MCF 10A (cell line): ENCODE measurements at regions not wholly inside any gene's neighbourhood (a gene's known extent, or its start where the extent isn't known, plus 50 kb on each side); places are given as distances from the start of the nearest gene placed in this dataset.

Experiments
- BruUV-seq: library from RNA; stranded (reverse); fragments of 400-500 nt; replicated peaks from 2 replicates; lab custom pipeline; 2021; lab: Mats Ljungman, UMichigan
- CTCF ChIA-PET: fragments of 300-600 bp; sonication (Branson Sonifier 250); formaldehyde crosslinking; extraction: SDS; loops from one replicate; lab custom pipeline; 2021; ENCODE audit warnings: antibody characterized with exemption, inconsistent platforms; lab: Yijun Ruan, JAX
- POLR2A ChIA-PET: fragments of 300-600, 350-650 bp; sonication (Branson Sonifier 250); formaldehyde crosslinking; extraction: SDS; loops from one replicate; lab custom pipeline; 2020; ENCODE audit warnings: antibody characterized with exemption, inconsistent platforms; lab: Yijun Ruan, JAX
- DNase-seq: peaks from one replicate; pipeline ENCODE4 v3.0.0-alpha.2; 2018; ENCODE audit not compliant: unreplicated experiment
- H3K27ac Mint-ChIP-seq: one replicate; pipeline ENCODE4 v1.8.0; 2022; ENCODE audit warnings: mild to moderate bottlenecking, low read depth, mixed read lengths; ENCODE audit not compliant: unreplicated experiment
- H3K27me3 Mint-ChIP-seq: one replicate; pipeline ENCODE4 v1.8.0; 2022; ENCODE audit warnings: mixed read lengths; ENCODE audit not compliant: insufficient read depth, unreplicated experiment
- H3K36me3 Mint-ChIP-seq: one replicate; pipeline ENCODE4 v1.8.0; 2022; ENCODE audit warnings: mild to moderate bottlenecking, moderate library complexity, mixed read lengths; ENCODE audit not compliant: insufficient read depth, unreplicated experiment
- H3K4me1 Mint-ChIP-seq: one replicate; pipeline ENCODE4 v1.8.0; 2022; ENCODE audit warnings: mixed read lengths; ENCODE audit not compliant: insufficient read depth, unreplicated experiment
- H3K4me3 Mint-ChIP-seq: one replicate; pipeline ENCODE4 v1.8.0; 2022; ENCODE audit warnings: mild to moderate bottlenecking, moderate library complexity, mixed read lengths; ENCODE audit not compliant: unreplicated experiment
- H3K9me3 Mint-ChIP-seq: one replicate; pipeline ENCODE4 v1.8.0; 2022; ENCODE audit warnings: mixed read lengths; ENCODE audit not compliant: unreplicated experiment
- intact Hi-C: fragments of 100-400 bp; cut with micrococcal nuclease; formaldehyde crosslinking; loops from 2 replicates; pipeline ENCODE4 v1.14.1; 2022
- TF ChIP-seq, protein P1 (sequence below): fragments of 200-600 bp; IDR thresholded peaks from one replicate; pipeline ENCODE4 v1.8.0; 2022; ENCODE audit warnings: antibody characterized with exemption, mild to moderate bottlenecking; ENCODE audit not compliant: unreplicated experiment

GRCh38 chr2:120421830-120422175, 75.9 kb downstream of the INHBB start:
- intact Hi-C loops: no loop called here
- POLR2A ChIA-PET: no interaction called here
- CTCF ChIA-PET: no interaction called here
- Mint-ChIP-seq H3K4me3 (no peak overlapping the region), H3K9me3 (no peaks in the 10 kb centered on the region), H3K4me1 (no peaks in the 10 kb centered on the region), H3K27ac (no peak overlapping the region), H3K36me3 (no peaks in the 10 kb centered on the region), H3K27me3 (peaks cover 58% of the 10 kb centered on the region)
- TF ChIP-seq, protein P1, sequence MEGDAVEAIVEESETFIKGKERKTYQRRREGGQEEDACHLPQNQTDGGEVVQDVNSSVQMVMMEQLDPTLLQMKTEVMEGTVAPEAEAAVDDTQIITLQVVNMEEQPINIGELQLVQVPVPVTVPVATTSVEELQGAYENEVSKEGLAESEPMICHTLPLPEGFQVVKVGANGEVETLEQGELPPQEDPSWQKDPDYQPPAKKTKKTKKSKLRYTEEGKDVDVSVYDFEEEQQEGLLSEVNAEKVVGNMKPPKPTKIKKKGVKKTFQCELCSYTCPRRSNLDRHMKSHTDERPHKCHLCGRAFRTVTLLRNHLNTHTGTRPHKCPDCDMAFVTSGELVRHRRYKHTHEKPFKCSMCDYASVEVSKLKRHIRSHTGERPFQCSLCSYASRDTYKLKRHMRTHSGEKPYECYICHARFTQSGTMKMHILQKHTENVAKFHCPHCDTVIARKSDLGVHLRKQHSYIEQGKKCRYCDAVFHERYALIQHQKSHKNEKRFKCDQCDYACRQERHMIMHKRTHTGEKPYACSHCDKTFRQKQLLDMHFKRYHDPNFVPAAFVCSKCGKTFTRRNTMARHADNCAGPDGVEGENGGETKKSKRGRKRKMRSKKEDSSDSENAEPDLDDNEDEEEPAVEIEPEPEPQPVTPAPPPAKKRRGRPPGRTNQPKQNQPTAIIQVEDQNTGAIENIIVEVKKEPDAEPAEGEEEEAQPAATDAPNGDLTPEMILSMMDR: no peak
- no TSS peak for BruUV-seq
- DNase-seq: no peak

- Mint-ChIP-seq H3K4me3 (no peak overlapping the region), H3K27me3 (peaks cover 66% of the 10 kb centered on the region), H3K9me3 (no peaks in the 10 kb centered on the region), H3K27ac (no peak overlapping the region), H3K4me1 (no peaks in the 10 kb centered on the region), H3K36me3 (no peaks in the 10 kb centered on the region)
- DNase-seq: no peak
- intact Hi-C loops: no loop called here
- TF ChIP-seq, protein P1: no peak
- POLR2A ChIA-PET: interaction anchor here (0.5 kb wide), 1 partner anchor 82 kb away, joined by 4 read pairs; no protein-coding TSS in a partner anchor
- BruUV-seq: no TSS peak
- CTCF ChIA-PET: interaction anchor here (0.6 kb wide), 1 partner anchor 252 kb away, joined by 4 read pairs; no protein-coding TSS in a partner anchor
Observed at GRCh38 chr2:120422465-120423160, 76.7 kb downstream of the INHBB start.

DNA sequence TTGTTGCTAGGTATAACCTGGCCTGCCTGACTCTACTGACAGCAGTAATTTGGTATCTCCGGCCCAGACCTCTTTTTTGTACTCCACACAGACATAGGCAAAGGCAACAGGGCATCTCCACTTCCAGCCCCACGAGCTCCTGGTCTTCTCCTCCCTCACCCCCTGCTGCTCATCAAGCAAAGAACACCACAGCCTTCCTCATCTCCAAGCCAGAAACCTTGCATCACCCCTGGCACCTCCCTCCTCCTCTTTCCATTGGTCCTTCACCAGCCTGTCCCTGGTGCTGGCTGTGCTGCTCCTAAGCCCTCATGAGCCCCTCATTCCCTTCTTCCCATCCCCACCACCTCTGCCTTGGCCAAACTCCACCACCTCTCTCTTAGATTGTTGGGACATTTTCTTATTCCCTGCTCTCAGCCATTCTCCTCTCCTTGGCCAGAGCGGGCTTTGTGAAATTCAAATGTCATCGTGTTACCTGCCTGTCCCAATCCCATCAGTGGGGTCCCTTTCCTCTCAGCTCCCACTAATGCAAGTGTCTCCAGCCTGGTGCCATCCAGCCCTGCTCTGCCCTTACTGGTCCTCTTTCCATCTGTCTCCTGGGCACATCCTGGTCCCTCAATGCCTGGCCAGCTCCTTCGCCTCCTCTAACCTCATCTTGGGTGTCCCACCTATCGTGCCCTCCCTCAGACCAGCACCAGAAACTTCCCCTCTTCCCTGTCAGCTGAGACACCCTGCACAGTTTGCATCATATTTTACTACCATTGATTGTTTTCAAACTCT, 77.4 kb downstream of the INHBB start:
- Mint-ChIP-seq H3K9me3 (no peaks in the 10 kb centered on the region), H3K27ac (no peak overlapping the region), H3K4me1 (no peaks in the 10 kb centered on the region), H3K36me3 (no peaks in the 10 kb centered on the region), H3K27me3 (peaks cover 62% of the 10 kb centered on the region), H3K4me3 (no peak overlapping the region)
- POLR2A ChIA-PET: interaction anchor here (0.5 kb wide), 1 partner anchor 83 kb away, joined by 4 read pairs; no protein-coding TSS in a partner anchor
- intact Hi-C loops: no loop called here
- BruUV-seq: no TSS peak
- TF ChIP-seq, protein P1: no peak
- CTCF ChIA-PET: interaction anchor here (1.1 kb wide), 1 partner anchor 13 kb away, joined by 5 read pairs; no protein-coding TSS in a partner anchor
- DNase-seq: peak; percentile 25

- Mint-ChIP-seq H3K9me3 (no peaks in the 10 kb centered on the region), H3K4me1 (no peaks in the 10 kb centered on the region), H3K27me3 (peaks cover 55% of the 10 kb centered on the region), H3K36me3 (no peaks in the 10 kb centered on the region), H3K27ac (no peak overlapping the region), H3K4me3 (no peak overlapping the region)
- intact Hi-C loops: no loop called here
- DNase-seq: no peak
- ChIA-PET POLR2A (interaction anchor here (0.6 to 0.7 kb wide), 2 partner anchors 13 to 275 kb away, joined by 3 read pairs; no protein-coding TSS in a partner anchor), CTCF (interaction anchor here (1.1 kb wide), 1 partner anchor 14 kb away, joined by 5 read pairs; no protein-coding TSS in a partner anchor)
- no TSS peak for BruUV-seq
- TF ChIP-seq, protein P1: no peak
Observed at GRCh38 chr2:120424274-120424796, 78.4 kb downstream of the INHBB start.
